GM18508 (cell line): ENCODE measurements at regions not wholly inside any gene's neighbourhood (a gene's known extent, or its start where the extent isn't known, plus 50 kb on each side); places are given as distances from the start of the nearest gene placed in this dataset.
"Not testable (repeated sequence)": the region's sequence is repeated elsewhere in the genome, so short reads cannot be mapped to it uniquely, and the experiment has no call there.

Experiments
- ATAC-seq: cut with Tn5 transposase; IDR thresholded peaks from one replicate; pipeline ENCODE4 v1.9.1; 2021; ENCODE audit warnings: moderate number of reproducible peaks; ENCODE audit not compliant: insufficient read depth, unreplicated experiment

- no peak for ATAC-seq
These were observed 99.4 kb upstream of the FNDC3A start for GRCh38 chr13:48876289-48876688.

GRCh38 chr13:48879432-48879831, 96.3 kb upstream of the FNDC3A start:
- ATAC-seq: no peak

- ATAC-seq: no peak
These were observed 95.9 kb upstream of the FNDC3A start for GRCh38 chr13:48879854-48880253.

GRCh38 chr13:48883786-48884185, 91.9 kb upstream of the FNDC3A start:
- ATAC-seq: not testable (repeated sequence)

GRCh38 chr13:48885027-48885395, 90.7 kb upstream of the FNDC3A start:
- no peak for ATAC-seq

- ATAC-seq: no peak
These were observed 87.1 kb upstream of the FNDC3A start for GRCh38 chr13:48888613-48889012.

GRCh38 chr13:48890391-48890790, 85.3 kb upstream of the FNDC3A start:
- ATAC-seq: no peak

- ATAC-seq: no peak
These were observed 84.1 kb upstream of the FNDC3A start for GRCh38 chr13:48891586-48891985.

- peak; percentile 65 for ATAC-seq
These were observed 83.5 kb upstream of the FNDC3A start for GRCh38 chr13:48892053-48892687.

- ATAC-seq: no peak
These were observed 83.0 kb upstream of the FNDC3A start for GRCh38 chr13:48892688-48893075.

- ATAC-seq: no peak
These were observed 79.4 kb upstream of the FNDC3A start for GRCh38 chr13:48896312-48896711.

GRCh38 chr13:48901781-48902180, 73.9 kb upstream of the FNDC3A start:
- ATAC-seq: no peak

- no peak for ATAC-seq
These were observed 73.3 kb upstream of the FNDC3A start for GRCh38 chr13:48902368-48902767.

GRCh38 chr13:48904668-48905290, 70.9 kb upstream of the FNDC3A start:
- ATAC-seq: no peak

GRCh38 chr13:48906200-48906599, 69.5 kb upstream of the FNDC3A start:
- no peak for ATAC-seq

- no peak for ATAC-seq
These were observed 67.2 kb upstream of the FNDC3A start for GRCh38 chr13:48908381-48909055.

GRCh38 chr13:48909056-48909389, 66.7 kb upstream of the FNDC3A start:
- no peak for ATAC-seq

GRCh38 chr13:48910686-48911085, 65.0 kb upstream of the FNDC3A start:
- ATAC-seq: no peak

- ATAC-seq: no peak
These were observed 56.0 kb upstream of the FNDC3A start for GRCh38 chr13:48919751-48920150.

- ATAC-seq: no peak
These were observed 55.0 kb upstream of the FNDC3A start for GRCh38 chr13:48920730-48921129.

- ATAC-seq: no peak
These were observed 52.3 kb upstream of the FNDC3A start for GRCh38 chr13:48923376-48923775.

GRCh38 chr13:48925001-48925400, 50.7 kb upstream of the FNDC3A start:
- ATAC-seq: no peak
